K562 (cell line): ENCODE measurements at regions not wholly inside any gene's neighbourhood (a gene's known extent, or its start where the extent isn't known, plus 50 kb on each side); places are given as distances from the start of the nearest gene placed in this dataset.

ENCODE experiments used
- ATAC-seq: fragments of 200-7000 bp; cut with Tn5 transposase; 3 replicates; pipeline ENCODE4 v1.9.1; 2020; ENCODE audit warnings: moderate library complexity
- BruUV-seq: library from RNA; stranded (reverse); fragments of 400-500 nt; replicated peaks from 2 replicates; lab custom pipeline; 2021; lab: Mats Ljungman, UMichigan
- CTCF ChIA-PET: fragments of 300-600 bp; formaldehyde crosslinking; extraction: SDS; loops from one replicate; lab custom pipeline; 2021; ENCODE audit warnings: low intra/inter-chr PET ratio; lab: Yijun Ruan, JAX
- POLR2A ChIA-PET: fragments of 300-600, 350-650 bp; sonication (Branson Sonifier 250); formaldehyde crosslinking; extraction: SDS; loops from one replicate; lab custom pipeline; 2021; ENCODE audit warnings: antibody characterized with exemption, inconsistent platforms; lab: Yijun Ruan, JAX
- DNase-seq, 4 experiments: peaks; one replicate each; pipeline versions ENCODE4 v3.0.0 to v3.0.0-alpha.2; 2011 to 2018; ENCODE audit warnings: low spot score in 3 of 4, mixed read lengths in 3 of 4; ENCODE audit errors: extremely low read depth in 1 of 4
- FAIRE-seq: peaks from 2 replicates; lab custom pipeline; 2011; peaks lifted over from hg19 to GRCh38; lab: Jason Lieb, UNC
- H2AFZ ChIP-seq: 2 replicates; pipeline ENCODE4 v1.6.0; 2011; ENCODE audit warnings: low read depth, low read length, control low read depth, inconsistent platforms
- H3K27ac ChIP-seq: fragments of 200-600 bp; 3 replicates; pipeline ENCODE4 v1.8.0; 2011; ENCODE audit warnings: low read depth, mild to moderate bottlenecking, control low read depth, inconsistent platforms, low read length, moderate library complexity, mixed read lengths; ENCODE audit errors: extremely low read depth
- H3K27me3 ChIP-seq, 2 experiments: fragments of 300-600 bp in 1 of 2; 2 replicates in 1 of 2; 3 replicates in 1 of 2; pipeline versions ENCODE4 v1.6.0 to v1.8.0; 2011; ENCODE audit warnings: inconsistent platforms in 2 of 2, low read length in 2 of 2, mild to moderate bottlenecking in 1 of 2, mixed read lengths in 1 of 2, moderate library complexity in 1 of 2; ENCODE audit not compliant: control insufficient read depth in 2 of 2, insufficient read depth in 2 of 2
- H3K36me3 ChIP-seq: fragments of 300-600 bp; 3 replicates; pipeline ENCODE4 v1.8.0; 2011; ENCODE audit warnings: mild to moderate bottlenecking, low read length, inconsistent platforms; ENCODE audit not compliant: control insufficient read depth, insufficient read depth
- H3K4me1 ChIP-seq, 2 experiments: fragments of 200-600 bp in 1 of 2; replicated peaks in 1 of 2; 2 replicates in 1 of 2; 3 replicates in 1 of 2; pipeline versions ENCODE4 v1.5.1 to v1.8.0; 2011; ENCODE audit warnings: inconsistent platforms in 2 of 2, low read length in 2 of 2, mild to moderate bottlenecking in 1 of 2, mixed read lengths in 1 of 2, moderate library complexity in 1 of 2; ENCODE audit not compliant: control insufficient read depth in 2 of 2, insufficient read depth in 2 of 2
- H3K4me2 ChIP-seq: 2 replicates; pipeline ENCODE4 v1.6.1; 2011; ENCODE audit warnings: low read length, control low read depth, inconsistent platforms, mixed read lengths; ENCODE audit not compliant: insufficient read depth
- H3K4me3 ChIP-seq: fragments of 200-600 bp; sonication (generic), shearing (Covaris generic); 2 replicates; pipeline ENCODE4 v1.5.1; 2016; ENCODE audit warnings: control low read depth, inconsistent platforms
- H3K79me2 ChIP-seq: fragments of 200-600 bp; 3 replicates; pipeline ENCODE4 v1.8.0; 2011; ENCODE audit warnings: low read length, inconsistent platforms; ENCODE audit not compliant: control insufficient read depth, insufficient read depth
- H3K9ac ChIP-seq, 2 experiments: 2 replicates each; pipeline versions ENCODE4 v1.6.0 to v1.6.1; 2011; ENCODE audit warnings: low read depth in 2 of 2, low read length in 2 of 2, control low read depth in 1 of 2, inconsistent platforms in 1 of 2, mild to moderate bottlenecking in 1 of 2, mixed read lengths in 1 of 2; ENCODE audit not compliant: insufficient read depth in 1 of 2
- H3K9me1 ChIP-seq: one replicate; pipeline ENCODE4 v1.6.0; 2011; ENCODE audit warnings: inconsistent platforms, mild to moderate bottlenecking, low read length, moderate library complexity; ENCODE audit not compliant: control insufficient read depth, insufficient read depth
- H3K9me3 ChIP-seq: replicated peaks from 2 replicates; pipeline ENCODE4 v1.5.1; 2011; ENCODE audit warnings: low read depth, low read length, inconsistent platforms; ENCODE audit not compliant: control insufficient read depth, insufficient read depth
- H4K20me1 ChIP-seq: replicated peaks from 2 replicates; pipeline ENCODE4 v1.6.1; 2011; ENCODE audit warnings: low read length, inconsistent platforms, mixed read lengths; ENCODE audit not compliant: control insufficient read depth, insufficient read depth
- CTCFL ChIP-seq: IDR thresholded peaks from 2 replicates; pipeline ENCODE4 v1.6.1; 2011; ENCODE audit warnings: borderline replicate concordance, low read depth, mild to moderate bottlenecking, moderate library complexity, low read length; ENCODE audit not compliant: insufficient read depth, poor library complexity, severe bottlenecking
- MCM7 ChIP-seq, 2 experiments: fragments of 450-650 bp; IDR thresholded peaks; 2 replicates each; pipeline ENCODE4 v1.6.1; 2016 to 2018
- NR1H2 ChIP-seq: sonication (generic); formaldehyde crosslinking; IDR thresholded peaks from 2 replicates; pipeline ENCODE4 v1.4.0; 2020; ENCODE audit warnings: mild to moderate bottlenecking, missing genetic modification reagents
- RBM17 ChIP-seq: fragments of 200-400 bp; formaldehyde crosslinking; IDR thresholded peaks from 2 replicates; pipeline ENCODE4 v1.6.1; 2017; ENCODE audit warnings: low read depth, mild to moderate bottlenecking, low read length, borderline replicate concordance
- RFX5 ChIP-seq: IDR thresholded peaks from 2 replicates; pipeline ENCODE4 v1.6.1; 2011; ENCODE audit warnings: low read depth, mild to moderate bottlenecking, improper control_type of control experiment, low read length
- SMAD4 ChIP-seq: fragments of 250-450 bp; sonication (Bioruptor Pico); conservative IDR thresholded peaks from 2 replicates; pipeline ENCODE4 v1.8.0; 2021; ENCODE audit warnings: inconsistent platforms, mild to moderate bottlenecking, moderate library complexity
- TEAD2 ChIP-seq: fragments of 450-650 bp; IDR thresholded peaks from 2 replicates; pipeline ENCODE4 v1.6.1; 2016; ENCODE audit warnings: missing genetic modification characterization, control low read depth, missing compliant biosample characterization
- ZNF57 ChIP-seq: fragments of 450-650 bp; formaldehyde crosslinking; IDR thresholded peaks from 2 replicates; pipeline ENCODE4 v1.4.0; 2020; ENCODE audit warnings: mild to moderate bottlenecking, moderate library complexity
- WGBS: fragments of 100-300 bp; shearing (Covaris generic); methylation state at CpG from one replicate; pipeline ENCODE4 v1.1.6; 2016; ENCODE audit warnings: low coverage, mixed read lengths; ENCODE audit not compliant: insufficient coverage; ENCODE audit errors: missing lambda C conversion rate; 5-methylcytosine and 5-hydroxymethylcytosine counted together
- in situ Hi-C: fragments of 300-500 bp; cut with MboI; formaldehyde crosslinking; loops from 4 replicates; pipeline ENCODE4 v1.15.0; 2018; ENCODE audit warnings: inconsistent platforms, mixed read lengths
- intact Hi-C: fragments of 100-400 bp; cut with micrococcal nuclease; formaldehyde crosslinking; loops from 2 replicates; pipeline ENCODE4 v1.14.2; 2022
- TF ChIP-seq, protein P1 (sequence below): fragments of 450-650 bp; formaldehyde crosslinking; IDR thresholded peaks from 2 replicates; pipeline ENCODE4 v1.4.0; 2020; ENCODE audit warnings: mild to moderate bottlenecking, mixed read lengths
- TF ChIP-seq, protein P2 (sequence below), 3 experiments: fragments of 200-800 bp in 1 of 3; fragments of 250-450 bp in 1 of 3; fragments of 450-650 bp in 1 of 3; sonication (Bioruptor Pico) in 1 of 3; sonication (Bioruptor generic) in 1 of 3; formaldehyde crosslinking in 1 of 3; IDR thresholded peaks; 2 replicates each; pipeline versions ENCODE4 v1.6.1 to v1.8.0; 2016 to 2022; ENCODE audit warnings: mild to moderate bottlenecking in 2 of 3, missing genetic modification characterization in 2 of 3, missing compliant biosample characterization in 1 of 3, moderate library complexity in 1 of 3

- FAIRE-seq (no peak), DNase-seq (no peak)
- WGBS = 0% methylated on average over 2 of the region's 2 CpGs
- no peak overlapping the region for H3K4me3 ChIP-seq
- H3K79me2 ChIP-seq = no peaks in the 10 kb centered on the region
- no peak overlapping the region for H3K4me2 ChIP-seq
- in situ Hi-C loops = no loop called here
- H3K27me3 ChIP-seq = no peaks in the 10 kb centered on the region
- intact Hi-C loops = no loop called here
- H4K20me1 ChIP-seq = no peaks in the 10 kb centered on the region
- no peaks in the 10 kb centered on the region for H3K9me1 ChIP-seq
- TF ChIP-seq, protein P1, sequence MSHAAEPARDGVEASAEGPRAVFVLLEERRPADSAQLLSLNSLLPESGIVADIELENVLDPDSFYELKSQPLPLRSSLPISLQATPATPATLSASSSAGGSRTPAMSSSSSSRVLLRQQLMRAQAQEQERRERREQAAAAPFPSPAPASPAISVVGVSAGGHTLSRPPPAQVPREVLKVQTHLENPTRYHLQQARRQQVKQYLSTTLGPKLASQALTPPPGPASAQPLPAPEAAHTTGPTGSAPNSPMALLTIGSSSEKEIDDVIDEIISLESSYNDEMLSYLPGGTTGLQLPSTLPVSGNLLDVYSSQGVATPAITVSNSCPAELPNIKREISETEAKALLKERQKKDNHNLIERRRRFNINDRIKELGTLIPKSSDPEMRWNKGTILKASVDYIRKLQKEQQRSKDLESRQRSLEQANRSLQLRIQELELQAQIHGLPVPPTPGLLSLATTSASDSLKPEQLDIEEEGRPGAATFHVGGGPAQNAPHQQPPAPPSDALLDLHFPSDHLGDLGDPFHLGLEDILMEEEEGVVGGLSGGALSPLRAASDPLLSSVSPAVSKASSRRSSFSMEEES = no peak
- TF ChIP-seq RFX5 (no peak), SMAD4 (CRISPR knock-in tag) (no peak), TEAD2 (tag) (no peak), RBM17 (no peak), CTCFL (no peak), NR1H2 (CRISPR knock-in tag) (no peak), MCM7 (IDR thresholded peaks at IDR 0.05) (no peak), ZNF57 (CRISPR knock-in tag) (no peak)
- TF ChIP-seq, protein P2, sequence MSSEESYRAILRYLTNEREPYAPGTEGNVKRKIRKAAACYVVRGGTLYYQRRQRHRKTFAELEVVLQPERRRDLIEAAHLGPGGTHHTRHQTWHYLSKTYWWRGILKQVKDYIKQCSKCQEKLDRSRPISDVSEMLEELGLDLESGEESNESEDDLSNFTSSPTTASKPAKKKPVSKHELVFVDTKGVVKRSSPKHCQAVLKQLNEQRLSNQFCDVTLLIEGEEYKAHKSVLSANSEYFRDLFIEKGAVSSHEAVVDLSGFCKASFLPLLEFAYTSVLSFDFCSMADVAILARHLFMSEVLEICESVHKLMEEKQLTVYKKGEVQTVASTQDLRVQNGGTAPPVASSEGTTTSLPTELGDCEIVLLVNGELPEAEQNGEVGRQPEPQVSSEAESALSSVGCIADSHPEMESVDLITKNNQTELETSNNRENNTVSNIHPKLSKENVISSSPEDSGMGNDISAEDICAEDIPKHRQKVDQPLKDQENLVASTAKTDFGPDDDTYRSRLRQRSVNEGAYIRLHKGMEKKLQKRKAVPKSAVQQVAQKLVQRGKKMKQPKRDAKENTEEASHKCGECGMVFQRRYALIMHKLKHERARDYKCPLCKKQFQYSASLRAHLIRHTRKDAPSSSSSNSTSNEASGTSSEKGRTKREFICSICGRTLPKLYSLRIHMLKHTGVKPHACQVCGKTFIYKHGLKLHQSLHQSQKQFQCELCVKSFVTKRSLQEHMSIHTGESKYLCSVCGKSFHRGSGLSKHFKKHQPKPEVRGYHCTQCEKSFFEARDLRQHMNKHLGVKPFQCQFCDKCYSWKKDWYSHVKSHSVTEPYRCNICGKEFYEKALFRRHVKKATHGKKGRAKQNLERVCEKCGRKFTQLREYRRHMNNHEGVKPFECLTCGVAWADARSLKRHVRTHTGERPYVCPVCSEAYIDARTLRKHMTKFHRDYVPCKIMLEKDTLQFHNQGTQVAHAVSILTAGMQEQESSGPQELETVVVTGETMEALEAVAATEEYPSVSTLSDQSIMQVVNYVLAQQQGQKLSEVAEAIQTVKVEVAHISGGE (CRISPR knock-in tag; IDR thresholded peaks at IDR 0.05) = no peak
- TF ChIP-seq, all 486 proteins: peak for 0
- H3K27ac ChIP-seq = no peak overlapping the region
- no peaks in the 10 kb centered on the region for H3K4me1 ChIP-seq
- CTCF ChIA-PET = no interaction called here
- no TSS peak for BruUV-seq
- POLR2A ChIA-PET = interaction anchor here (1.1 kb wide), 2 partner anchors 9 to 10 kb away, joined by 3 read pairs; no protein-coding TSS in a partner anchor
- ATAC-seq = no peak
- H3K9me3 ChIP-seq = no peaks in the 10 kb centered on the region; the same call in 1 of the 2 replicates
- H3K36me3 ChIP-seq = no peaks in the 10 kb centered on the region
- no peak overlapping the region for H3K9ac ChIP-seq
- H2AFZ ChIP-seq = no peak overlapping the region
Observed at GRCh38 chr9:108331596-108331995, 524.2 kb downstream of the ACTL7B start.
